ENCODE measurements at regions not wholly inside any gene's neighbourhood (a gene's known extent, or its start where the extent isn't known, plus 50 kb on each side); places are given as distances from the start of the nearest gene placed in this dataset.
A peak's percentile ranks its signal among the peaks of the same experiment; 100 is the strongest.

- Mint-ChIP-seq H3K36me3 (no peaks in the 10 kb centered on the region), H3K27ac (no peak overlapping the region), H3K4me1 (peaks cover 6% of the 10 kb centered on the region), H3K9me3 (no peaks in the 10 kb centered on the region), H3K4me3 (no peak overlapping the region), H3K27me3 (peaks cover 57% of the 10 kb centered on the region)
- CTCF ChIA-PET: interaction anchor here (0.9 to 1.8 kb wide), 5 partner anchors 539 to 1573 kb away, joined by 3 to 5 read pairs (median 4); no protein-coding TSS in a partner anchor
- DNase-seq: no peak
Measured at GRCh38 chr10:3241274-3241921, 68.8 kb upstream of the PITRM1 start.

- Mint-ChIP-seq H3K4me1 (peaks cover 6% of the 10 kb centered on the region), H3K27ac (no peak overlapping the region), H3K9me3 (no peaks in the 10 kb centered on the region), H3K27me3 (peaks cover 58% of the 10 kb centered on the region), H3K36me3 (no peaks in the 10 kb centered on the region), H3K4me3 (no peak overlapping the region)
- CTCF ChIA-PET: interaction anchor here (0.7 to 1.8 kb wide), 13 partner anchors 10 to 1575 kb away, joined by 3 to 5 read pairs (median 3); no protein-coding TSS in a partner anchor
- no peak for DNase-seq
Measured at GRCh38 chr10:3239920-3240894, 67.6 kb upstream of the PITRM1 start.

DNA sequence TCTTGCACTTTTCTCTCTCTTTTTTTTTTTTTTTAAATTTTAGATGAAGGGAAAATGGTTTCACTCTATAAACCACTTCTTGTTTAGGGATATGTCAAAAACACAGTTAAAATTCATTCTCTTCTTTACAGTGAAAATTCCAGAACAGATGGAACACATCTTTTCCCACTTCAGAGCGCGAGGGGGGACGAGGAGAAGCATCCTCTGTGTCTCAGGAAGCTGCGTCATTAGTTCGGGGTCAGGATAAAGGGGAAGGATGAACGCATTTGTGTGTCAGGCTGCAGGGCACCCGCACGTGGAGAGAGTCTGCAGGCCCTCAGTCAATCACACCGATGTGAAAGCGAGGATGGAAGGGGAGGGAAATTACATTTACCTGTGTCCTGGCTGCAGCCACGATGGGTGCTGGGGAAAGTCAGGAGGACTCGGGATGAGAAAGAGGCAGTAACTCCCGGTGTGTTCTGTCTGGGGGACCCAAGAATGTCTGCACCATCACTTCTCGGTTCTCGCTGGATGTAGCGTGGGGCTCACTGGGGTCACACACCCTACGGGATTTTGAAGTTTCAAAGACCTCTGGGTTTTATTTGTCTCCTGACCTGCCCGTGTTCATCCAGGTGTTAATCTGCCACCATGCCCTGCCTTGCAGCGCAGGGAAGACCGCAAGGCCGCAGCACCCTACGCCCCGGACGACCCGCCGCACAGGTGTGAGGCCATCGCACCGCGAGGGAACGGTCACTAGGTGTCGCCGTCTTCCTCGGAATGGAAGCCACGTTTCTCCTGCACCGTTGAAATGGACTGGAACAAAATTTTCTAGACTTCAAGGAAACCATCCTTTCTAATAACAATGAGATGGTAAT is 66.7 kb upstream of the PITRM1 start:
- DNase-seq: peak; percentile 83
- CTCF ChIA-PET: interaction anchor here (0.7 to 1.8 kb wide), 12 partner anchors 9 to 1531 kb away, joined by 3 to 5 read pairs (median 4); no protein-coding TSS in a partner anchor
- no peaks in the 10 kb centered on the region for H3K9me3 Mint-ChIP-seq
- no peak overlapping the region for H3K4me3 Mint-ChIP-seq
- H3K4me1 Mint-ChIP-seq: peaks cover 6% of the 10 kb centered on the region
- no peaks in the 10 kb centered on the region for H3K36me3 Mint-ChIP-seq
- no peak overlapping the region for H3K27ac Mint-ChIP-seq
- peaks cover 57% of the 10 kb centered on the region for H3K27me3 Mint-ChIP-seq

GRCh38 chr10:3238115-3238871 is 65.7 kb upstream of the PITRM1 start:
- CTCF ChIA-PET: interaction anchor here (1.7 kb wide), 1 partner anchor 23 kb away, joined by 4 read pairs; no protein-coding TSS in a partner anchor

GRCh38 chr10:3237530-3237929 is 64.9 kb upstream of the PITRM1 start:
- Mint-ChIP-seq H3K36me3 (no peaks in the 10 kb centered on the region), H3K27me3 (peaks cover 68% of the 10 kb centered on the region), H3K4me3 (no peak overlapping the region), H3K27ac (no peak overlapping the region), H3K4me1 (peaks cover 6% of the 10 kb centered on the region), H3K9me3 (no peaks in the 10 kb centered on the region)
- CTCF ChIA-PET: interaction anchor here (1.7 kb wide), 1 partner anchor 23 kb away, joined by 4 read pairs; no protein-coding TSS in a partner anchor
- DNase-seq: no peak

More at GRCh38 chr10:3238115-3238871, 65.7 kb upstream of the PITRM1 start:
- no peaks in the 10 kb centered on the region for H3K36me3 Mint-ChIP-seq
- H3K4me3 Mint-ChIP-seq: no peak overlapping the region
- no peaks in the 10 kb centered on the region for H3K9me3 Mint-ChIP-seq
- no peak for DNase-seq
- peaks cover 6% of the 10 kb centered on the region for H3K4me1 Mint-ChIP-seq
- peaks cover 63% of the 10 kb centered on the region for H3K27me3 Mint-ChIP-seq
- H3K27ac Mint-ChIP-seq: no peak overlapping the region

DNA sequence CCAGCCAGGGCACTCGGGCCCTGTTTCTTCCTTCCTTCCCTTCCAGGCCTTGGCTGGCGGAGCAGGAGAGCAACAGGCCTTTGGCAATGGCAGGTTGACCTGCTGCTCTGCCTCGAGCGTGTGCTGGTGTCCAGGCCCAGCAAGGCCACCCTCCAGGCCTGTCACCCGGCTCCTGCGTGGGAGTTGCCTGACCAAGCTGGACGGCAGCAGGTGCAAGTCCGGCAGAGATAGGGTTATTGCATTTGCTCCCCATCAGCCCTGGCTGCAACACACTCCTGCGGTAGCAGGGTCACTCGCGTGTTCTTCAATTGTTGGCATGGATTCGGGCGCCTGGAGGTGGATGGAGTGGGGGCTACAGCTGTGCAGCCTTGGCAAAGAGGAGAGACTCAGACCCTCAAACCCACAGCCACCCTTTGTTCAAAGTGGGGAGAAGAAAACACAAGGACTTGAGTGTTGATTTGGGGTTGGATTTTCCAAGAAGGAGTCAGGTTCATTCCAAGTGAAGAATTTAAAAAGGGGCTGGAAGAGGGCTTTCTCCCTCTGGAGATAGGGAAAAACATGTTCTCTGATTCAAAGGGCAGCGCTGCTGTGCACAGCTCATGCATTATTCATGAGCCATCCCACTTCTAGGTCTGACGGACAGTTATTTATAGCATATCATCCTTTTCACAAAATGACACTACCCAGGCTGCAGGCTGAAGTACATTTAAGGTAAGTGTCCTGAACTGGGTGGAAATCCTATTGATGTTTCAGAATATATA is 64.2 kb upstream of the PITRM1 start:
- DNase-seq: no peak
- Mint-ChIP-seq H3K27me3 (peaks cover 73% of the 10 kb centered on the region), H3K4me1 (peaks cover 6% of the 10 kb centered on the region), H3K4me3 (no peak overlapping the region), H3K27ac (no peak overlapping the region), H3K9me3 (no peaks in the 10 kb centered on the region), H3K36me3 (no peaks in the 10 kb centered on the region)
- CTCF ChIA-PET: no interaction called here

DNA sequence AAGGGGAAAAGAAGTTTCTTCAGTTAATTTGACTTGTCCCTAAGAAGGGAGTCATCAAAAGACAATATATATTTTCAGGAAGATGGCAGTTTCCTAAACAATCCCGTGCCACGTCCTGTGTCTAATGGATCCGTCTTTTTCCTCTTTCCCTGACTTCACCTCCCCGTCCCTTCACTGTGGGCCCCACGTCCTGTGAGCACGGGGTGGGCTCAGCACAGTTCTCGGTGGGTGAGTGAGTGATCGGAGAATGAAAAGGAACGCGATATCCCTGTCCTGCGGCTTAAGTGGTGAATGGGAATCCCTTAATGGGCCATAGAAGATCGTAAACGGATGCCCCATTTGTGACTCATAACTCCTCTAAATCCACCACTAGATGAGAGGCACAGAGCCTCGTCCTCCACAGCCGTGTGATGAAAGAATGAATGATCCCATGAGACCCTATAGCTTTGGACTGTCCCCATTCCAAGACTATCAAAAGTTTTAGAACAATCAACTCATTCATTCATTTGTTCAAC is 63.5 kb upstream of the PITRM1 start:
- CTCF ChIA-PET: no interaction called here
- DNase-seq: no peak
- Mint-ChIP-seq H3K9me3 (no peaks in the 10 kb centered on the region), H3K27ac (no peak overlapping the region), H3K27me3 (peaks cover 70% of the 10 kb centered on the region), H3K4me3 (no peak overlapping the region), H3K4me1 (peaks cover 6% of the 10 kb centered on the region), H3K36me3 (no peaks in the 10 kb centered on the region)

DNA sequence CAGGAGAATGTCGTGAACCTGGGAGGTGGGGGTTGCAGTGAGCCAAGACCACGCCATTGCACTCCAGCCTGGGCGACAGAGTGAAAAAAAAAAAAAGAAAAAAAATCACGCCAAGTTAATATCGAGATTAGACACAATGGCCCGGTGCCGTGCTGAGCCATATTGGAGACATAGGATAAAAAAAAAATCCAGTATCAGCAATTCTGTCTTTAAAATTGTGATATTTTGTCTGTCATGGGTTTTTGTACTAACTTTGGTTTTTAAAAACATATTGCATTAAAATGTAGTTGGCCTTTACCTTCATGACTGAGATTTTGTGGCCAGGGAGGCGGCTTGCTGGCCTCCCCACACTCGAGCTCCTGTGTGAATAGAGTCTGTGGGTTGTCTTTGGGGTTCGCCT is 62.8 kb upstream of the PITRM1 start:
- Mint-ChIP-seq H3K4me1 (peaks cover 6% of the 10 kb centered on the region), H3K27ac (no peak overlapping the region), H3K27me3 (peaks cover 64% of the 10 kb centered on the region), H3K36me3 (no peaks in the 10 kb centered on the region), H3K4me3 (no peak overlapping the region), H3K9me3 (no peaks in the 10 kb centered on the region)
- CTCF ChIA-PET: no interaction called here
- DNase-seq: no peak

- Mint-ChIP-seq H3K4me1 (no peaks in the 10 kb centered on the region), H3K27ac (no peak overlapping the region), H3K9me3 (no peaks in the 10 kb centered on the region), H3K36me3 (no peaks in the 10 kb centered on the region), H3K27me3 (peaks cover 45% of the 10 kb centered on the region), H3K4me3 (no peak overlapping the region)
- CTCF ChIA-PET: no interaction called here
- DNase-seq: no peak
Measured at GRCh38 chr10:3233486-3233990, 61.0 kb upstream of the PITRM1 start.

DNA sequence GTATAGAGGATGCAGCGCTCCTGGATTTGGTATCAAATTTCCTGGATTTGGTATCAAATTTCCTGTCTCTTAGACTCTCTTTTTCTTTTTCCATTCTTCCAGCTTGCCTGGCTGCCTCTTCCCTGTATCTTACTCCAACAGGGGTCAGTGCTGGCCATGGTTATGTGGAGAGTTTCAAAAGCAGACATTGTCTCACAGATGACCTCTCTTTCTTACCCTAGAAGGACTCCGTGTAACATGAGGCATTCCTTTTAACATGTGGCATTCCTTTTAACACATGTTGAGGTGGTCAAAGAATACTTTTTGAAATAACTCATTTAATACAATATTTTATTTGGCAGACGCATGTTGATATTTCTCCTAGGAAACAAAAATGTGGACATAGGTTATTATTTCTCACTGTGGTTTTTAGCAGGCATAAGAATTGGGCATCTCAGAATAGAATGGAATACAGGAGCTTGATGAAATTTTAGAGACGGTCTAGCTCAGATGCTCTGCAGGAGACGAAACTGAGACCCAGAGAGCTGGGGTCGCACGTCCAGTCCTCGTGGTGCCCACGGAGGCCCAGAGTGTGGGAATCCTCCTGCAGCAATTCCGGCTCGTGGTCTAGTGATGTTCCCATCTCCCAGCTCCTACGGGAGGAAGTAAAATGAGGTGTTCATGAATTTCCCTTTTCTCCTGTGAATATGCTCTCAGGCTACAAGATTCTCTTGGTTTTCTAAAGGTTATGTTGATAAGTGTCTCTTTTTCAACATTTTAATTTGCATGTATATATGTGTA is 59.6 kb upstream of the PITRM1 start:
- H3K4me1 Mint-ChIP-seq: no peaks in the 10 kb centered on the region
- peaks cover 43% of the 10 kb centered on the region for H3K27me3 Mint-ChIP-seq
- H3K27ac Mint-ChIP-seq: no peak overlapping the region
- no peak for DNase-seq
- no peaks in the 10 kb centered on the region for H3K36me3 Mint-ChIP-seq
- no peaks in the 10 kb centered on the region for H3K9me3 Mint-ChIP-seq
- H3K4me3 Mint-ChIP-seq: no peak overlapping the region
- CTCF ChIA-PET: no interaction called here

DNA sequence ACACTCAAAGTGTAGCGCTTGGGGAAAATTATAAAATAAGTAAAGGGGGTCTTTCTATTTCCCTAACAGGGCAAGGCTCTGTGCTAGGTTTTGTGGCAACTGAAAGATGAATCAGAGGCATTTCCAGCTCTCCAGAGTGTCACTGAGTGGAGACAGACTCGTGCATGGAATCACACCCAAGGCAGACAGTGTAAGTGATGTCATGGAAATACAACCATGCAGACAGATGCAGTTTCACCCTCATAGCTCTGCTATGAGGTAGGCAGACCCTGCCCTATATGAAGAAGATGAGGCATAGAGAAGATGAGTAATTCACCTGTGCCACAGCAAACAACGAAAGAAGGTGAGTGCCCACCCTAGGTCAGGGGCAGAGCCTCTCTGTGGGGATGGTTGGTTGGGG is 57.2 kb upstream of the PITRM1 start:
- CTCF ChIA-PET: interaction anchor here (1.1 kb wide), 1 partner anchor 10 kb away, joined by 4 read pairs; no protein-coding TSS in a partner anchor
- H3K27me3 Mint-ChIP-seq: peaks cover 40% of the 10 kb centered on the region
- H3K4me3 Mint-ChIP-seq: no peak overlapping the region
- no peaks in the 10 kb centered on the region for H3K9me3 Mint-ChIP-seq
- no peaks in the 10 kb centered on the region for H3K4me1 Mint-ChIP-seq
- H3K36me3 Mint-ChIP-seq: no peaks in the 10 kb centered on the region
- no peak for DNase-seq
- H3K27ac Mint-ChIP-seq: no peak overlapping the region

GRCh38 chr10:3228629-3228945 is 56.0 kb upstream of the PITRM1 start:
- Mint-ChIP-seq H3K36me3 (no peaks in the 10 kb centered on the region), H3K27ac (no peak overlapping the region), H3K9me3 (no peaks in the 10 kb centered on the region), H3K4me3 (no peak overlapping the region), H3K4me1 (no peaks in the 10 kb centered on the region), H3K27me3 (peaks cover 31% of the 10 kb centered on the region)
- no peak for DNase-seq
- CTCF ChIA-PET: interaction anchor here (1.0 kb wide), 1 partner anchor 31 kb away, joined by 4 read pairs; no protein-coding TSS in a partner anchor

Measured in activated naive CD4-positive, alpha-beta T cell treated with anti-CD3 and anti-CD28 coated beads, Interleukin-2, amount 10 ng/mL, durations not matched to agents 7 days and 5 days (primary cell).